ENCODE measurements at regions not wholly inside any gene's neighbourhood (a gene's known extent, or its start where the extent isn't known, plus 50 kb on each side); places are given as distances from the start of the nearest gene placed in this dataset.

DNA sequence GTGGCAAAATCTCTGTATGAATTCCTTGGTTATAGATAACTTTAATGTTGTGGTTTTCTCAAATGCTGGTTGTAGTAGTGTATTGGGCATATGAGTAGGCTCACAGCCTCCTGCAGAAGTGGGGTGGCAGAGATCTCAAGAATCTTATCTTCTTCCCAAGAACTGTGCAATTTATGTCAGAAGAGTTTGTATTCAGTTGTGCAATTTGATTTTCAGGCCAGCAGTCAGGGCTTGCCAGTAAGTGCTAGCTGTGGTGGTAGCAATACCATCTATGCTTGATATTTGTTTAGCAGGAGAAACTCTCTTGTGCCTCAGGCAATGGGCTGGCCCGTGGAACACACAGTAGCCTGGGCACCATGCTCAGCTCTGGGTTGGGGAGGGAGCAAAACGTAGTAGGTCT, 58.4 kb upstream of the GOLIM4 start:
- no peak overlapping the region for H3K27ac ChIP-seq
- no peak for TF ChIP-seq CTCF (conservative IDR thresholded peaks at IDR 0.05)

- no peak overlapping the region for H3K27ac ChIP-seq
- TF ChIP-seq CTCF (conservative IDR thresholded peaks at IDR 0.05): no peak
Measured at GRCh38 chr3:168152149-168152548, 56.4 kb upstream of the GOLIM4 start.
